Myocyte (in vitro differentiated cells): ENCODE measurements at regions not wholly inside any gene's neighbourhood (a gene's known extent, or its start where the extent isn't known, plus 50 kb on each side); places are given as distances from the start of the nearest gene placed in this dataset.
"Not testable (repeated sequence)": the region's sequence is repeated elsewhere in the genome, so short reads cannot be mapped to it uniquely, and the experiment has no call there.

Experiments used
- DNase-seq: peaks from one replicate; pipeline ENCODE4 v3.0.0-alpha.2; 2012; ENCODE audit warnings: low read depth

DNA sequence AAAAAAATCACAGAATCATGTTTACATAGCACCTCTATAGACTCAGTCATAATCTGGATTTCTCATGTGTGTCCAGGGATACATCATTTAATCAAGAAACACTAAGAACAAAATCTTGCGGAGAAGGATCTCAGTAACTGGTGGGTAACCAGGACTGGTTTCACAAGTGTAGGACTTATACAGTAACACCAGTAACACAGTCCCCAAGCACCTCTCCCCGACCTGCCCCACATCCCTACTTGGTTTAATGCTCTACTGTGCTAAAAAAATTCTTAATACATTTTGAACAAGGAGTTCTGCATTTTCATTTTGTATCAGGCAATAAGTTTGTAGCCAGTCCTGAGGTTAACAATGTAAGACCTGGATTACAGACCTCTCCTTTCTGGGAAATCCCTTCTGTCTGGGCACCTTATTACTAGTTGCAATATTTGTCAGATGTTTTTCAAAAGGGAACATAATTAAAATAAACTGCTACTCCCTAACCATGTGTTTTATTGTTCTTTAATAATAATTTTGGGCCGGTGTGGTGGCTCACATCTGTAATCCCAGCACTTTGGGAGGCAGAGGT is 57.6 kb upstream of the BBX start:
- DNase-seq = no peak

GRCh38 chr3:107468782-107469181 is 54.0 kb upstream of the BBX start:
- DNase-seq = no peak

- not testable (repeated sequence) for DNase-seq
These were observed 52.3 kb upstream of the BBX start for GRCh38 chr3:107470496-107470895.
